Activated naive CD8-positive, alpha-beta T cell treated with anti-CD3 and anti-CD28 coated beads, Interleukin-2, amount 50 U/mL, for 24 hours (primary cell): ENCODE measurements at regions not wholly inside any gene's neighbourhood (a gene's known extent, or its start where the extent isn't known, plus 50 kb on each side); places are given as distances from the start of the nearest gene placed in this dataset.

ENCODE experiments used
- ATAC-seq: fragments of 150-1000 bp; cut with Tn5 transposase; one replicate; pipeline ENCODE4 v1.10.0; 2021
- DNase-seq: peaks from one replicate; pipeline ENCODE4 v3.0.0; 2021
- H3K27ac Mint-ChIP-seq: one replicate; pipeline ENCODE4 v1.8.0; 2021; ENCODE audit warnings: mild to moderate bottlenecking, mixed read lengths
- H3K27me3 Mint-ChIP-seq: one replicate; pipeline ENCODE4 v1.8.0; 2021; ENCODE audit warnings: mixed read lengths
- H3K36me3 Mint-ChIP-seq: one replicate; pipeline ENCODE4 v1.8.0; 2021; ENCODE audit warnings: low read depth, mixed read lengths
- H3K4me1 Mint-ChIP-seq: one replicate; pipeline ENCODE4 v1.8.0; 2021; ENCODE audit warnings: mixed read lengths
- H3K4me3 Mint-ChIP-seq: one replicate; pipeline ENCODE4 v1.8.0; 2021; ENCODE audit warnings: mild to moderate bottlenecking, moderate library complexity, mixed read lengths
- H3K9me3 Mint-ChIP-seq: one replicate; pipeline ENCODE4 v1.8.0; 2021; ENCODE audit warnings: mixed read lengths

DNA sequence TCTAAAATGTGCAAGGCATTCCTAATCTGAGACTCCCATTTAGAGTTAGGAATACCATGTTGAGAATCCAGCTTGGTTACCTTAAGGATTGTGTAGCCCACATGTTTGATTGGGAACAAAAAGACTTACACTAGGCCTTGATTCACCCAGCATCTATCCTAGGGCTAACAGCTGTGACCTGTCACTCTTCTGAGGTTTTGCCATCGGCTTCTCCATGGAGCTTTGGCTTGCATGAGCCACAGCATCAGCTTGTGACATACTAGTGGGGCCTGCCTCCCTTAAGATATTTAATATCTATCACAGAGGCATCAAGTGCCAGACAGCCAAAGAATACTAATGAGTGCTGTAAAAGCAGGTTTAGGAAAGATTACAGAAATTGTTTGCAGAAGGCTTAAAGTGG lies 241.3 kb upstream of the UBE2E3 start:
- Mint-ChIP-seq H3K9me3 (no peaks in the 10 kb centered on the region), H3K27me3 (no peaks in the 10 kb centered on the region), H3K4me3 (no peak overlapping the region), H3K4me1 (no peaks in the 10 kb centered on the region), H3K36me3 (no peaks in the 10 kb centered on the region), H3K27ac (no peak overlapping the region)
- DNase-seq (no peak), ATAC-seq (no peak)

DNA sequence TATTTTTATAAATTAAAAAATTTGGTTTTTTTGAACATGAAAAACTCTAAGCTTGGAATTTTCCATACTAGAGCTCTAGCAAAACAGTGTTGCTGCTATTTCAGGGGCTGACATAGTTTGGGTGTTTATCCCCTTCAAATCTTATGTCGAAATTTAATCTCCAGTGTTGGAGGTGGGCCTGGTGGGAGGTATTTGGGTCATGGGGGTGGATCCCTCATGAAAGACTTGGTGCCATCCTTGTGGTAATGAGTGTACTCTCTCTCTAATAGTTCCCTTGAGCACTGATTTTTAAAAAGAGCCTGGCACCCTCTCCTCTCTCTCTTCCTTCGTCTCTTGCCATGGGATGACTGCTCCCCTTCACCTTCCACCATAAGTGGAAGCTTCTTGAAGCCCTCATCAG lies 244.6 kb upstream of the UBE2E3 start:
- ATAC-seq = no peak
- Mint-ChIP-seq H3K27ac (no peak overlapping the region), H3K4me1 (no peaks in the 10 kb centered on the region), H3K9me3 (no peaks in the 10 kb centered on the region), H3K4me3 (no peak overlapping the region), H3K27me3 (no peaks in the 10 kb centered on the region), H3K36me3 (no peaks in the 10 kb centered on the region)
- no peak for DNase-seq

DNA sequence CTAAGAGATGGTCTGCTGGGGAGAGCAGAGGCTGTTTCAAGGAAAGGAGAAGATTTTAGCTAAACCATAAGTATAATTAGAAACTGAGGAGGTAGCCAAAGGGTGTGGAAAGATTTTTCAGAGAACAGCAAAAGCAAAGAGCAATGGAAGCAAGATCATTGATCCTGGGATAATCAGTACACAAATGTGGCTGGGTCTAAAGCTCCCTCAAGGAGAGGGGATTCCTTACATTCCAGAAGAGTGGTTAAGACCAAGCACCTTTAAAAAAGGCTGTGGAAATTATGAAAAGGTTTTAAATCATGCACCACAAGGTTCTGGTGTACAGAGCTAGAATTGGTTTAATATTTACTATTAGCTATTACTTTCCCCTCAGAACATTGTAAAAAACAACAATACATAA lies 246.0 kb upstream of the UBE2E3 start:
- ATAC-seq = no peak
- H3K4me1 Mint-ChIP-seq = no peaks in the 10 kb centered on the region
- no peak overlapping the region for H3K4me3 Mint-ChIP-seq
- DNase-seq = no peak
- H3K9me3 Mint-ChIP-seq = no peaks in the 10 kb centered on the region
- H3K27me3 Mint-ChIP-seq = no peaks in the 10 kb centered on the region
- H3K36me3 Mint-ChIP-seq = no peaks in the 10 kb centered on the region
- no peak overlapping the region for H3K27ac Mint-ChIP-seq

DNA sequence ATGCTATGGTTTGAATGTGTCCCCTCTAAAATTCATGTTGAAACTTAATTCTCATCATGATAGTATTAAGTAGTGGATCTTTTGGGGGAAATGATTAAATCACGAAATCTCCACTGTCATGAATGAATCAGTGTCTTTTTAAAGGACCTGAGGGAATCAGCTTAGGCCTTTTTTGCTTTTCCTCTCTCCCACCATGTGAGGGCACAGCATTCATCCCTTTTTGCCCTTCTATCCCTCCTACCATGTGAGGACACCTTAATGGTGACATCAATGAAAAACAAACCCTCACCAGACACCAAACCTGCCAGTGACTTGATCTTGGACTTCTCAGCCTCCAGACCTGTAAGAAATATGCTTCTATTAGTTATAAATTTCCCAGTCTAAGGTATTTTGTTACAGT lies 247.1 kb upstream of the UBE2E3 start:
- no peaks in the 10 kb centered on the region for H3K36me3 Mint-ChIP-seq
- DNase-seq = no peak
- no peak overlapping the region for H3K27ac Mint-ChIP-seq
- H3K4me1 Mint-ChIP-seq = no peaks in the 10 kb centered on the region
- peaks cover 2% of the 10 kb centered on the region for H3K27me3 Mint-ChIP-seq
- no peaks in the 10 kb centered on the region for H3K9me3 Mint-ChIP-seq
- no peak for ATAC-seq
- no peak overlapping the region for H3K4me3 Mint-ChIP-seq

DNA sequence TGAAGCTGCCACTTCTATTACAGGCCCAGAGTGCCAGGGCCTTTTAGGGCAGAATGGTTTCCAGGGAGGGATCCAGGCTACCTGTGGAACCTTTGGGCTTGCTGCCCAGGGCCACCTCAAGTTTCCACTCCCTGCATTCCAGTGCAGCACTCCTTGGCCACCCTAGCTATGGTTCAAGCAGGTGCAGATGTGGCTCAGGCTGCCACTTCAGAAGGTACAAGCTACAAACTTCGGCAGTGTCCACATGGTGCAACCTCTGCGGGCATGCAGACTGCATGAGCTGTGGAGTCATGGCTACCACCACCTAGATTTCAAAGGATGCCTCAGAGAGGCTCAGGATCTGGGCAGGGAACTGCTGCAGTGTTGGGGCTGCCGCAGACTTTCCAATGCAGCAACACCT lies 248.1 kb upstream of the UBE2E3 start:
- H3K36me3 Mint-ChIP-seq = no peaks in the 10 kb centered on the region
- DNase-seq (no peak), ATAC-seq (no peak)
- no peaks in the 10 kb centered on the region for H3K9me3 Mint-ChIP-seq
- H3K27ac Mint-ChIP-seq = no peak overlapping the region
- H3K4me3 Mint-ChIP-seq = no peak overlapping the region
- H3K4me1 Mint-ChIP-seq = no peaks in the 10 kb centered on the region
- peaks cover 3% of the 10 kb centered on the region for H3K27me3 Mint-ChIP-seq

DNA sequence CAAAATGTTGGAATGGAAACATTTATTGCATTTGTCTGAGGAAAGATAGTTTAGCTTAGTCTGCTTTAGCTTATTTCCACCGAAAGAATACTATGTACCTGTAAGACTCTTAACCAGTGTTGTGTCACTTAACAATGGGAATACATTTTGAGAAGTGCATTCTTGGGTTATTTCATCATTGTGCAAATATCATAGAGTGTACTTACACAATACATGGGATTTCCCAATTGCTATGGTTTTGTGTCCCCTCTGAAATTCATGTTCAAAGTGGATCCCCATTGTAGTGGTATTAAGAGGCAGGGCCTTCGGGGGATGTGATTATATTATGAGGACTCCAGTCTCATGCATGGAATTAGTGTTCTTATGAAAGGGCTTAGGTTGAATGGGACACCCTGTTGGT lies 249.4 kb upstream of the UBE2E3 start:
- Mint-ChIP-seq H3K4me3 (no peak overlapping the region), H3K36me3 (no peaks in the 10 kb centered on the region), H3K27me3 (peaks cover 5% of the 10 kb centered on the region), H3K27ac (no peak overlapping the region), H3K9me3 (no peaks in the 10 kb centered on the region), H3K4me1 (no peaks in the 10 kb centered on the region)
- DNase-seq (no peak), ATAC-seq (no peak)

DNA sequence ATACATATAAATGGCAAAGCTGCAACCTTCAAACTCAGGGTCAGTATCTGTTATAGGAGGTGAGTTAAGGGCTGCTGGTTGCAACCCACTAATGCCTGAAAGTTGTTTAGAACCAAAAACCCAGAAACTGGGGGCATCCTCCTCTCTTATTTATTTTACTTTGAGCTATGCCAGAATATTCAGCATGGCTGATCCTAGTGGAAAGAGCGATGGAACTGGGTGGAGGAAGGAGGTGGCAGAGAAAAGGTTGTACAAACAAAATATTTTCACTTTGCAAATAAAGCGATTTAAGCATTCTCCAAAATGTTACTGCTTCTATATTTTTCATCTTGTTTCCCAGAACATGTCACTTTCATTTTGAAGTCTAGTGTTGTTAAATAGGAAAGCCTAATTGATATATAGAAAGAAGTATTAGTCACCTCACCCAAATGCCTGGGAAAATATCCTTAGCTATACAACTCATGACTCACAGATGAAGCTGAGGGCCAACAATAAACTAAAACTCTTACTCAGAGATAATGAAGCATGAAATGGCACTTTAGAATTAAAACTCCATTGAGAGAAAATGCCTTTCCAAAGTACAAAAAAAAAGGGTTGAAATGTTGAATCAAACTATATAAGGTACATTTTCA lies 251.4 kb upstream of the UBE2E3 start:
- H3K4me3 Mint-ChIP-seq = no peak overlapping the region
- peaks cover 5% of the 10 kb centered on the region for H3K27me3 Mint-ChIP-seq
- H3K9me3 Mint-ChIP-seq = no peaks in the 10 kb centered on the region
- no peak overlapping the region for H3K27ac Mint-ChIP-seq
- no peak for ATAC-seq
- DNase-seq = no peak
- H3K36me3 Mint-ChIP-seq = no peaks in the 10 kb centered on the region
- H3K4me1 Mint-ChIP-seq = no peaks in the 10 kb centered on the region

DNA sequence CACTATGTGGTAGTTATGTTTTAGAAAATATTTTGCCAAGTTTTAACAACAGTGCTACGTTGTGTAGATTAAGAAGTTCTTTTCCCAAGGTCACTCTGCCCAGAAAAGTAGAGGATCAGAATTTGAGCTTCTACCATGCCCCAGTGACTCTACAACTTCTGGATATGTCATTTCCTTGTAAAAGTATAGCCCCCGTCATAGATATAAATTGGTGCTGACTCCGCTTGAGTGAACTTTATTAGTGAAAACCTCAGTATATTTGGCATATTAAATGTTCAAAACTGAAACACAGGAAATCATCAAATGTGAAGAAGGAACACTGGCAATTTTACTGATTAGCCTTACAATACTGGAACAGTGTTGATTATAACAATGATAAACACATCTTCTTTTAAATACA lies 256.7 kb upstream of the UBE2E3 start:
- DNase-seq = no peak
- Mint-ChIP-seq H3K36me3 (no peaks in the 10 kb centered on the region), H3K9me3 (no peaks in the 10 kb centered on the region), H3K27me3 (peaks cover 5% of the 10 kb centered on the region), H3K27ac (no peak overlapping the region), H3K4me3 (no peak overlapping the region), H3K4me1 (no peaks in the 10 kb centered on the region)
- ATAC-seq = no peak

DNA sequence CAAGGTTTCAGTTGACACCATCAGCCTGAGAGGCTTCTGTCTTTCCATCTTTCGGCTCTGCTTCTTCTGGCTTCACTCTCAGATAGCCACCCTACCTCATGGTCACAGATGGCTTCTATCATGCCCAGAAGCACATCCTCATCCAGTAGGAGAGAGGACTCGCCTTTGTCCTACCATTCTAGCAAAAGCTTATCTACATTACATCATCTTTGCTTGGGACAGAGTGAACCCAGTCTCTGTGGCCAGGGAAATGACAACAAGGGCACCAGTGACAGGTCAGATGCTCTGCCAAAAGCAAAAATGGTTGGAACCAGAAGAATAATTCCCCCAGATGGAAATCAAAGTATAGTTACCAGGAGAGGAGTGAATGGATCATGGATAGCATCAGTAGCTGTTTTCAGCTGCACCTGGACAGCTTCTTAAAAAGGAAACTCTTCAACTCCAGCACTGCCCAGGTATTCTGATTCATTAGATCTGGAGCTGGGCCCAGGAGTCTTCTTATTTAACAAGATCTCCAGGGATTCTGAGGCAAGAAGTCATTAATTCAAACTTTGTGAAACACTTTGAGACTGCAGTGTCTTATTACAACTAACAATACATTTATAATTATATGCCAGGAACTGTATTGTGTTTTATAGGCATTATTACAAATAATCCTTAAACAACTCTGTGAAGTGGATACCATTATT lies 257.7 kb upstream of the UBE2E3 start:
- no peak for ATAC-seq

DNA sequence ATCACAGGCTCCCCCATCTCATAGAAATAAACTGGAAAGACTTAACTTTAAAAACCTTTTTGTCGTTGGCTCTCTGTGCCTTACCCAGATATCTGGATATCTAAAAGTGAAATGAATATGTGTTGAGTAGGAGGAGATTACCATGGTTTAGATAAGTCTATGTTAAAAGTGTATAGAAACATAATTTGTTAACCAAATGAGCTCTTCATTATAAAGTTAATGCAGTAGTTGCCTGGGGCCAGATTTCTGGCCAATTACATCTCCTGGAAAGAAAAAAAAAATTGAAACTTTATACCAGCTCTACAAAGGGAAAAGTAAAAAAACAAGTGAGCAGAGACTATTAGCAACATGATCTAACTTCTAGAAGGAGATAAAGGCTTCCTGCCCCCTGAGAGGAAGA lies 259.6 kb upstream of the UBE2E3 start:
- H3K4me3 Mint-ChIP-seq = no peak overlapping the region
- DNase-seq (no peak), ATAC-seq (no peak)
- H3K9me3 Mint-ChIP-seq = no peaks in the 10 kb centered on the region
- H3K36me3 Mint-ChIP-seq = no peaks in the 10 kb centered on the region
- H3K27ac Mint-ChIP-seq = no peak overlapping the region
- H3K4me1 Mint-ChIP-seq = no peaks in the 10 kb centered on the region
- H3K27me3 Mint-ChIP-seq = no peaks in the 10 kb centered on the region

More for the DNA sequence above, 257.7 kb upstream of the UBE2E3 start:
- H3K4me3 Mint-ChIP-seq = no peak overlapping the region
- no peaks in the 10 kb centered on the region for H3K36me3 Mint-ChIP-seq
- no peaks in the 10 kb centered on the region for H3K9me3 Mint-ChIP-seq
- H3K27me3 Mint-ChIP-seq = peaks cover 2% of the 10 kb centered on the region
- H3K4me1 Mint-ChIP-seq = no peaks in the 10 kb centered on the region
- no peak for DNase-seq
- H3K27ac Mint-ChIP-seq = no peak overlapping the region

DNA sequence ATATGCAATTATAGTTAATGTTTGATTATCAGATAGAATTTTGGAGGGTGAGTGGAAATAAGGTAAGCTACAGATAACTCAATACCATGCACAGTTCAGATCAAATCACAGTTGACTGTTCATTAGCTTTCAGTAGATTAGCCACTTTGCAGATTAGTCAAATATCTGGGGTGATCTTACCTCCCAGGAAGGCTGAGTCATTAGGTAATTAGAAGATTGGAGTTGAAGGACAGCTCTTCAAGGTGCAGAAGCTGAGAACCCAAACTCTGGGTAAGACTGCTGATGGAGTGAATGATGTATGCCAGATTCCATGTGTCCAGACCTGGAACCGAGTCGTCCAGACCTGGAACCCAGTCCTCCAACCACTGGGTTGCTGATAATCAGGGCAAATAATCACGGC lies 262.8 kb upstream of the UBE2E3 start:
- ATAC-seq = no peak
- no peak for DNase-seq
- Mint-ChIP-seq H3K27ac (no peak overlapping the region), H3K36me3 (no peaks in the 10 kb centered on the region), H3K27me3 (no peaks in the 10 kb centered on the region), H3K4me3 (no peak overlapping the region), H3K4me1 (no peaks in the 10 kb centered on the region), H3K9me3 (no peaks in the 10 kb centered on the region)

DNA sequence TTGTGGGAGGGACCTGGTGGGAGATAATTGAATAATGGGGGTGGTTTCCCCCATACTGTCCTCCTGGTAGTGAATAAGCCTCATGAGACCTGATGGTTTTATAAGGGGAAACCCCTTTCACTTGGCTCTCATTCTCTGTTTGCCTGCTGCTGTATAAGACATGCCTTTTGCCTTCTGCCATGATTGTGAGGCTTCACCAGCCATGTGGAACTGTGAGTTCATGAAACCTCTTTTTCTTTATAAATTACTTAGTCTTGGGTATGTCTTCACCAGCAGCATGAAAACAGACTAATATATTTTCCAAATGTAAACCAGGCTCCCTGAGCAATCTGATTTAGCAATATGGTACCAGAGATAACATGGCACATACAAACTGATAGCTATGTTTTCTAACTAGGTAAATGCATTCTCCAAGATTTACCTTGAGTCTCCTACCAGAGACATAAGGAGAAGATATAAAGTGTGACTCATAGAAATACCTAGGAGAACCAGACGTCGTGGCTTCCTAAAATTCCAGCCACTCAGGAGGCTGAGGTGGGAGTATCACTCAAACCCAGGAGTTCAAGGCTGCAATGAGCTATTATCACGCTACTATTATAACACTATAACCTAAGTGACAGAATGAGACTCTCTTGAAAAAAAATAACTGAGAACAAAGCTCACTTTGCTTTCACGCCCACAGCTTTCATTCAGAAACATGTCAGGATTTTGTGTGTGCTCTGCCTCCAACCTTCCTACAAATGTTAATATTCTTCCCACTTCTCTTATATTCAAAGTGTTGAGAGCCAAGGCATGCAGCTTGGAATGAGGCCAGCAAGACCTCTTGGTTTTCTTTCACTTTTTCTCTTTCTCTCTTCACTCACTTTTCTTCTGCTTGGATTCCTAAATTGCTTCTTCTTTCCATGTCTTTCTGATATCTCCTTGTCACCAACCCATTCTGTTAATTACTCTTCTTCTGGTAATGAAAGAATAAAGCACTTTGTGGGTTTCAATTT lies 263.9 kb upstream of the UBE2E3 start:
- Mint-ChIP-seq H3K27ac (no peak overlapping the region), H3K9me3 (no peaks in the 10 kb centered on the region), H3K4me1 (no peaks in the 10 kb centered on the region), H3K4me3 (no peak overlapping the region), H3K36me3 (no peaks in the 10 kb centered on the region), H3K27me3 (no peaks in the 10 kb centered on the region)
- DNase-seq (no peak), ATAC-seq (no peak)

DNA sequence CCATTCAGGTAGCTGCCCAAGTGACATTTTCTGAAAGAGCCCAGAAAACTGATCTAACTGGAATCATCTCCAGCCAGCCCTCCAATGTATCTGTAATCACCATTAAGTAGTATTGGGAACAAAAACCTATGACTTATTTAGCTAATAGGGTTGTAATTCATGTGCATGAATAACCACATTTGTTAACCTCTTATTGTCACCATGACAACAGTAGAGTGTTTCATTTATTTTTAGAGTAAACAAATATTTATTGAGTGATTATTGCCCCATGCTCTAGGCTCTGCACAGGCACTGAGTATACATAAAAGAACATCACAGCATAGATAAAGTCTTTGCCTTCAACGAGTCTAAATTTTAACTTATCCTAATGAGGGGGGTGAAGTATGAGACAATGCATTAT lies 265.4 kb upstream of the UBE2E3 start:
- Mint-ChIP-seq H3K4me3 (no peak overlapping the region), H3K27me3 (no peaks in the 10 kb centered on the region), H3K9me3 (no peaks in the 10 kb centered on the region), H3K36me3 (no peaks in the 10 kb centered on the region), H3K27ac (no peak overlapping the region), H3K4me1 (no peaks in the 10 kb centered on the region)
- ATAC-seq (no peak), DNase-seq (no peak)

DNA sequence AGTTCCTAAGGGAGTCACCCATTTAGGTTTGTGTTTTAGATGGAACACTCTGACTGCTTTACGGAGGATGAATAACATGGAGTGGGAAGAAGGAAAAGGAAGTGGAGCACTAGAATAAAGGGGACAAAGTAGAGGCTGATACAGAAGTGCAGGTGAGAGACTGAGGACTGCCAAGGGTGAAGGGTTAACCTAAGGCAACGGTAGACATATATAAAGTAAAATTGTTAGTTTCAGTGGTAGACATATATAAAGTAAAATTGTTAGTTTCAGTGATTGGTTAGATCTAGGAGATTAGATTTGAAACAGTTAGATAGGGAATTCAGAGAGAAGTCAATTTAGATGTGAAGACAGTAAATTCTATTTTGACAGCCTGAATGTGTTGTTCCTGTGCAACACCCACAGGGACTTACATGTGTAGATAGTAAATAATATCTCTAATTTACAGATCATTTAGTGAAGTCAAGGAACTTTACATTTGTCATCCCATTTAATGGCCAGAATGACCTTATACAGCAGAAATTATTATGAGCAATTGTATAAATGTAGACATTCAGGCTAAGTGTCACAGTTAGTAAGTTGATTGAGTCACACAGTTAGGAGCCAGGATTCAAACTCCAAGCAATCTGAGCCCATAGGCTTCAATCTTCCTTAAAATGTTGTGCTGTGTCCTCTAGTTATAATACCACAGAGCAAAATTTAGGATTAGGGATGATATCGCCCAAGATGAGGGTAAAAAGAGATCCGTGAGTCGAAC lies 270.8 kb upstream of the UBE2E3 start:
- Mint-ChIP-seq H3K4me3 (no peak overlapping the region), H3K4me1 (no peaks in the 10 kb centered on the region), H3K27ac (no peak overlapping the region), H3K36me3 (no peaks in the 10 kb centered on the region), H3K27me3 (no peaks in the 10 kb centered on the region), H3K9me3 (no peaks in the 10 kb centered on the region)
- ATAC-seq (no peak), DNase-seq (no peak)
